ENCODE measurements at regions not wholly inside any gene's neighbourhood (a gene's known extent, or its start where the extent isn't known, plus 50 kb on each side); places are given as distances from the start of the nearest gene placed in this dataset.
A peak's percentile ranks its signal among the peaks of the same experiment; 100 is the strongest.

DNA sequence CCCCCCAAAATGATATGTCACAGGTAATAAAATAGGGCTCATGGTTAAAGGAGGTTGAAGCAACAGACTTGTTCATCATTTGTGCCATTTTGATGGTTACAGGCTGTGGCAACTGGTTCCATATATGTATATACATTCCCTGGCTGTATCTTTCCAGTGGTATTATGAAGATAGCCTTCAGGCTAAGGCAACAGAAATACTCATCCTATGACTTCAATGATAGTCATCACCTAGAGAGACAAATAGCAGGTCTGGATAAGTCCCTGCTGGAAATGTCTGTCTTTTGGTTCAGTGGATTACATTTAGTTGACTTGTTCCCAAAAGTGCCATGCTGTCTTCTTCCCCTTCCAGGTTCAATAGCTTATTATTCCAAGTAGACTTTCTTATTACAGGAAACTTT lies 997.4 kb downstream of the FLRT2 start:
- no peak overlapping the region for H3K9ac ChIP-seq (ENCODE audit: insufficient read depth in 1 of 2, low read length in 2 of 2)
- no peaks in the 10 kb centered on the region for H3K4me1 ChIP-seq (ENCODE audit: control insufficient read depth in 5 of 5, insufficient read depth in 5 of 5, low read length in 5 of 5)
- no peak for DNase-seq
- no peak for ATAC-seq (ENCODE audit: insufficient read depth, low FRiP score)
- H3K9me3 ChIP-seq (ENCODE audit: control insufficient read depth in 4 of 4, insufficient read depth in 3 of 4, low read length in 3 of 4): no peaks in the 10 kb centered on the region
- no peak for TF ChIP-seq CTCF (IDR thresholded peaks at IDR 0.05; ENCODE audit: control extremely low read depth, extremely low read depth)
- H3K36me3 ChIP-seq (ENCODE audit: control insufficient read depth in 4 of 4, insufficient read depth in 4 of 4, low read length in 4 of 4): no peaks in the 10 kb centered on the region
- H3K27ac ChIP-seq (ENCODE audit: low read depth in 1 of 2, low read length in 1 of 2): no peak overlapping the region
- H3K4me3 ChIP-seq: no peak overlapping the region
- no peaks in the 10 kb centered on the region for H3K27me3 ChIP-seq (ENCODE audit: control insufficient read depth in 3 of 3, insufficient read depth in 3 of 3, low read length in 2 of 3)

DNA sequence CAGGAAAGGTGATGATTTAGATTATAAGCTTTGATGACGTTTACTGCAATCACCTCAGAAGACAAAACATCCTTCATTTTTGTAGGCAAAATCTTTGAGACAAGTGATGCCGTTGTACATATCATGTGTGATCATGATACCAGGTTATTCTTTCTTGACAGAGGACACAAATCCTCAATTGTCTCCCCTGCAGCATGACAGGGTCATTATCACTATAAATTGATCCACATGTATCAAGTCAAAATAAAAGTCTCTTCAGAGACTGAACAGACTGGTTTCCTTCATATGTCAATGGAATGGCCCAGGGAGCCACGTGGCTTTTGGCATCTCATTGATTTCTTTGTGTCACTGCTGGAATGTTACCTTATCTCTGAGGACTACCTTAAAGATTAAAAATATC lies 995.7 kb downstream of the FLRT2 start:
- H3K27me3 ChIP-seq (ENCODE audit: control insufficient read depth in 3 of 3, insufficient read depth in 3 of 3, low read length in 2 of 3): no peaks in the 10 kb centered on the region
- no peaks in the 10 kb centered on the region for H3K9me3 ChIP-seq (ENCODE audit: control insufficient read depth in 4 of 4, insufficient read depth in 3 of 4, low read length in 3 of 4)
- DNase-seq (no peak), ATAC-seq (ENCODE audit: insufficient read depth, low FRiP score) (no peak)
- H3K4me1 ChIP-seq (ENCODE audit: control insufficient read depth in 5 of 5, insufficient read depth in 5 of 5, low read length in 5 of 5): peaks cover 0 to 6% (median 0%) of the 10 kb centered on the region in 5 donors
- H3K36me3 ChIP-seq (ENCODE audit: control insufficient read depth in 4 of 4, insufficient read depth in 4 of 4, low read length in 4 of 4): no peaks in the 10 kb centered on the region
- no peak overlapping the region for H3K9ac ChIP-seq (ENCODE audit: insufficient read depth in 1 of 2, low read length in 2 of 2)
- 51 to 69% methylated on average over 3 of the region's 3 CpGs for WGBS, 2 donors
- no peak overlapping the region for H3K27ac ChIP-seq (ENCODE audit: low read depth in 1 of 2, low read length in 1 of 2)
- no peak for TF ChIP-seq CTCF (IDR thresholded peaks at IDR 0.05; ENCODE audit: control extremely low read depth, extremely low read depth)
- H3K4me3 ChIP-seq: no peak overlapping the region

- H3K9ac ChIP-seq (ENCODE audit: insufficient read depth in 1 of 2, low read length in 2 of 2): no peak overlapping the region
- DNase-seq: peak in 1 of 3 donors; percentile 13
- H3K9me3 ChIP-seq (ENCODE audit: control insufficient read depth in 4 of 4, insufficient read depth in 3 of 4, low read length in 3 of 4): no peaks in the 10 kb centered on the region
- WGBS, 2 donors: 73% methylated on average over 1 of the region's 1 CpG
- peaks cover 0 to 6% (median 0%) of the 10 kb centered on the region in 5 donors for H3K4me1 ChIP-seq (ENCODE audit: control insufficient read depth in 5 of 5, insufficient read depth in 5 of 5, low read length in 5 of 5)
- H3K27me3 ChIP-seq (ENCODE audit: control insufficient read depth in 3 of 3, insufficient read depth in 3 of 3, low read length in 2 of 3): no peaks in the 10 kb centered on the region
- H3K27ac ChIP-seq (ENCODE audit: low read depth in 1 of 2, low read length in 1 of 2): no peak overlapping the region
- H3K36me3 ChIP-seq (ENCODE audit: control insufficient read depth in 4 of 4, insufficient read depth in 4 of 4, low read length in 4 of 4): no peaks in the 10 kb centered on the region
- ATAC-seq (ENCODE audit: insufficient read depth, low FRiP score): no peak
- no peak for TF ChIP-seq CTCF (IDR thresholded peaks at IDR 0.05; ENCODE audit: control extremely low read depth, extremely low read depth)
- H3K4me3 ChIP-seq: no peak overlapping the region
Observed at GRCh38 chr14:86521843-86522242, 991.9 kb downstream of the FLRT2 start.

DNA sequence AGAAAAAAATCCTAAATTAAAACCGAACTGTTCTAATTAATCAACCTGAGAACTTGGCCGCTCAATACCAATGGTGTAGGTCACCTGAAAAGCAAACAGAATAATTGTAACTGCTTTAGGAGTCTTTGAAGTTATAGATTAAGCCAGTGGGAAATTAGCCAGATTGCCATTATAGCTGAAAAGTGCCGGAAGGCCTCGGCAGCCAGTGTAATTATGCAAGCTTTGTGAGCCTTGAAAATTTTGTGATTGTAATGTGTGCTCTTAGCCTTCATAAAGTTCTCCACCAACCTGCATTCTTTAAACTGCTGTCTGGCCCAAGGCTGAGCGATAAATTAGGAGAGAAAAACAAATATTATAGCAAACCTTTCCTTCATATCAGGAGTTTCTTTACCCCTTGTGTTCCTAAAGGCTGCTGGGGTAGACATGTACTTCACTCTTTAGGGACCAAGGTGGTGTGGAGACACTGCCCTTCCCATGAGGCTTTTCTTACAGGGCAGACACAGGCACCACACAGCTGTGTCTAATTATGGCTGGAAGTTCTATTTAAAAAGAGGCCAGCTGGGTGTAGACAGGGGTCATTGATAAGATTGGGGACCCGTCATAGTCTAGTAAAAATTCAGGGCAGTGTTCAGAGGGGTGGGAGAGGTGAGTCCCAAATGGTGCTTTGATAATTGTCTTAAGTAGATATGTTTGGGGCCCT lies 991.2 kb downstream of the FLRT2 start:
- no peak overlapping the region for H3K4me3 ChIP-seq
- ATAC-seq (ENCODE audit: insufficient read depth, low FRiP score): no peak
- no peak overlapping the region for H3K27ac ChIP-seq (ENCODE audit: low read depth in 1 of 2, low read length in 1 of 2)
- H3K4me1 ChIP-seq (ENCODE audit: control insufficient read depth in 5 of 5, insufficient read depth in 5 of 5, low read length in 5 of 5): peaks cover 0 to 6% (median 0%) of the 10 kb centered on the region in 5 donors
- H3K9me3 ChIP-seq (ENCODE audit: control insufficient read depth in 4 of 4, insufficient read depth in 3 of 4, low read length in 3 of 4): no peaks in the 10 kb centered on the region
- H3K27me3 ChIP-seq (ENCODE audit: control insufficient read depth in 3 of 3, insufficient read depth in 3 of 3, low read length in 2 of 3): no peaks in the 10 kb centered on the region
- no peaks in the 10 kb centered on the region for H3K36me3 ChIP-seq (ENCODE audit: control insufficient read depth in 4 of 4, insufficient read depth in 4 of 4, low read length in 4 of 4)
- H3K9ac ChIP-seq (ENCODE audit: insufficient read depth in 1 of 2, low read length in 2 of 2): no peak overlapping the region
- WGBS, 2 donors: 61 to 78% methylated on average over 6 of the region's 6 CpGs
- TF ChIP-seq CTCF (IDR thresholded peaks at IDR 0.05; ENCODE audit: control extremely low read depth, extremely low read depth): no peak
- DNase-seq: peak in 1 of 3 donors; percentile 45
